ENCODE measurements at regions not wholly inside any gene's neighbourhood (a gene's known extent, or its start where the extent isn't known, plus 50 kb on each side); places are given as distances from the start of the nearest gene placed in this dataset.

- no peak overlapping the region for H3K4me3 ChIP-seq
- no peaks in the 10 kb centered on the region for H3K27me3 ChIP-seq
- 83 to 92% (median 88%) methylated on average over 3 of the region's 3 CpGs for WGBS, 4 donors
- H3K9me3 ChIP-seq (replicated peaks in 1 of 3), result peaks cover 0 to 10% (median 0%) of the 10 kb centered on the region in 3 donors
- H3K27ac ChIP-seq, result no peak overlapping the region
- TF ChIP-seq, protein P1, sequence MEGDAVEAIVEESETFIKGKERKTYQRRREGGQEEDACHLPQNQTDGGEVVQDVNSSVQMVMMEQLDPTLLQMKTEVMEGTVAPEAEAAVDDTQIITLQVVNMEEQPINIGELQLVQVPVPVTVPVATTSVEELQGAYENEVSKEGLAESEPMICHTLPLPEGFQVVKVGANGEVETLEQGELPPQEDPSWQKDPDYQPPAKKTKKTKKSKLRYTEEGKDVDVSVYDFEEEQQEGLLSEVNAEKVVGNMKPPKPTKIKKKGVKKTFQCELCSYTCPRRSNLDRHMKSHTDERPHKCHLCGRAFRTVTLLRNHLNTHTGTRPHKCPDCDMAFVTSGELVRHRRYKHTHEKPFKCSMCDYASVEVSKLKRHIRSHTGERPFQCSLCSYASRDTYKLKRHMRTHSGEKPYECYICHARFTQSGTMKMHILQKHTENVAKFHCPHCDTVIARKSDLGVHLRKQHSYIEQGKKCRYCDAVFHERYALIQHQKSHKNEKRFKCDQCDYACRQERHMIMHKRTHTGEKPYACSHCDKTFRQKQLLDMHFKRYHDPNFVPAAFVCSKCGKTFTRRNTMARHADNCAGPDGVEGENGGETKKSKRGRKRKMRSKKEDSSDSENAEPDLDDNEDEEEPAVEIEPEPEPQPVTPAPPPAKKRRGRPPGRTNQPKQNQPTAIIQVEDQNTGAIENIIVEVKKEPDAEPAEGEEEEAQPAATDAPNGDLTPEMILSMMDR (IDR thresholded peaks at IDR 0.05), result no peak
- TF ChIP-seq POLR2A (IDR thresholded peaks at IDR 0.05), result no peak
- H3K36me3 ChIP-seq (replicated peaks in 1 of 2), result no peaks in the 10 kb centered on the region
- H3K4me1 ChIP-seq (replicated peaks in 1 of 2), result no peaks in the 10 kb centered on the region
- DNase-seq, result no peak
- intact Hi-C loops (cut with DNase I), result no loop called here
These were observed 97.3 kb downstream of the ARL6IP6 start for GRCh38 chr2:152815634-152816257.

- intact Hi-C loops (cut with DNase I), result no loop called here
- Histone ChIP-seq H3K9me3 (replicated peaks in 1 of 3) (peaks cover 0 to 10% (median 0%) of the 10 kb centered on the region in 3 donors), H3K27ac (no peak overlapping the region), H3K4me1 (replicated peaks in 1 of 2) (no peaks in the 10 kb centered on the region), H3K4me3 (no peak overlapping the region), H3K36me3 (replicated peaks in 1 of 2) (no peaks in the 10 kb centered on the region), H3K27me3 (no peaks in the 10 kb centered on the region)
- WGBS, 4 donors, result 37 to 63% (median 50%) methylated on average over 5 of the region's 5 CpGs
- TF ChIP-seq POLR2A (IDR thresholded peaks at IDR 0.05), result no peak
- TF ChIP-seq, protein P1 (IDR thresholded peaks at IDR 0.05), result no peak
- DNase-seq, result no peak
These were observed 96.1 kb downstream of the ARL6IP6 start for GRCh38 chr2:152814475-152815030.

DNA sequence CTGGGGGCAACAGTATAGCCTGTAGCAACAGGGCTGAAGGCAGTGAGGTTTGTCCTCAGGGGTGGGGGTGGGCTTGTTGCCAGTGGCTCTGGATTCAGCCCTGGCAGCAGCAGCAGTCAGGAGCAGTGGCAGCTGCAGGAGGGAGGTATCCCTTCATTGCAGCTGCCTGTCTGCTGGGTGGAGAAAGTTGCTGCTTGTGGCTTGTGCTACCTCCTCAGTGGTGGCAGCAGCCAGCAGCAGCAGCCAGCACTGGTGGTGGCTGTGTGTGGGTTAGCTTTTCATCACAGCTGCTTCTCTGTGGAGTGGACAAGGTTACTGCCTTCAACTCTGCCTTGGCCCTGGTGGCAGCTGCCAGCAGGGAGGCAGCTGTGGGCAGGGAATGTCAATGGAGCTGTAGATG is 94.9 kb downstream of the ARL6IP6 start:
- no peak overlapping the region for H3K27ac ChIP-seq
- no peak for DNase-seq
- intact Hi-C loops (cut with DNase I), result no loop called here
- no peaks in the 10 kb centered on the region for H3K36me3 ChIP-seq (replicated peaks in 1 of 2)
- H3K4me3 ChIP-seq, result no peak overlapping the region
- H3K9me3 ChIP-seq (replicated peaks in 1 of 3), result peaks cover 0 to 10% (median 0%) of the 10 kb centered on the region in 3 donors
- TF ChIP-seq, protein P1 (IDR thresholded peaks at IDR 0.05), result no peak
- TF ChIP-seq POLR2A (IDR thresholded peaks at IDR 0.05), result no peak
- H3K27me3 ChIP-seq, result no peaks in the 10 kb centered on the region
- no peaks in the 10 kb centered on the region for H3K4me1 ChIP-seq (replicated peaks in 1 of 2)

Small RNA genes in the stretch of these regions (small RNA-seq; reads per million reads assigned to genes)
- gene AC009969.1 (0 reads per million in 2 donors), gene AC079150.2 (0 reads per million in 2 donors)
